ENCODE measurements at regions not wholly inside any gene's neighbourhood (a gene's known extent, or its start where the extent isn't known, plus 50 kb on each side); places are given as distances from the start of the nearest gene placed in this dataset.

GRCh38 chrX:4932790-4933189 lies 1219.3 kb upstream of the PRKX start:
- TF ChIP-seq EZH2phosphoT487 (IDR thresholded peaks at IDR 0.05; ENCODE audit: low read depth) (no peak), CTCF (IDR thresholded peaks at IDR 0.05; ENCODE audit: low read depth, low read length) (no peak)

Measured in OCI-LY3 (cell line).